OCI-LY1 (cell line): ENCODE measurements at regions not wholly inside any gene's neighbourhood (a gene's known extent, or its start where the extent isn't known, plus 50 kb on each side); places are given as distances from the start of the nearest gene placed in this dataset.

Source experiments
- EZH2 ChIP-seq: fragments of 200-600 bp; sonication (generic), shearing (Covaris generic); IDR thresholded peaks from 2 replicates; pipeline ENCODE4 v1.8.0; 2017; ENCODE audit warnings: borderline replicate concordance, mixed run types, mild to moderate bottlenecking, antibody characterized with exemption, low read length, moderate library complexity, mixed read lengths
- TF ChIP-seq, protein P1 (sequence below): fragments of 200-600 bp; sonication (generic), shearing (Covaris generic); IDR thresholded peaks from 2 replicates; pipeline ENCODE4 v1.5.1; 2017; ENCODE audit warnings: mild to moderate bottlenecking, antibody characterized with exemption, low read length, moderate library complexity, mixed read lengths

DNA sequence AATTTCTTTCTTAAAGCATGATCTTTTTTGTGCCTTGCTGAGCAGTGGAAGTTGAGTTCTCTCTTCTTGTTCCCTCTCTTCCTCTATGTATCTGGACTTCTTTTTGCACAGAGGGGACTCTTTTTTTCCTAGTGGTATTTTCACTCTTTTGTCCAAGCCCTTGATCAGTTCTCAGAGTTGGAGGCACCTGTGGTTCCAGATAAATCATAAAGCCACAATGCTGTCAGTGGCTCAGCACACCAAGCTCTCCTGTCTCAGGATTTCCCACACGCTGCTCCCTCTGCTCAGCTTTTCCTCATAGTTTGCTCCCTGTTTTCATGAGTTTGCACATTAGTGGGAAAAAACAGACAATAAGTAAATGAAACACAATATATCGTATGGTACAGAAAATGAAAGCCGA is 110.3 kb upstream of the ZNF608 start:
- TF ChIP-seq, protein P1, sequence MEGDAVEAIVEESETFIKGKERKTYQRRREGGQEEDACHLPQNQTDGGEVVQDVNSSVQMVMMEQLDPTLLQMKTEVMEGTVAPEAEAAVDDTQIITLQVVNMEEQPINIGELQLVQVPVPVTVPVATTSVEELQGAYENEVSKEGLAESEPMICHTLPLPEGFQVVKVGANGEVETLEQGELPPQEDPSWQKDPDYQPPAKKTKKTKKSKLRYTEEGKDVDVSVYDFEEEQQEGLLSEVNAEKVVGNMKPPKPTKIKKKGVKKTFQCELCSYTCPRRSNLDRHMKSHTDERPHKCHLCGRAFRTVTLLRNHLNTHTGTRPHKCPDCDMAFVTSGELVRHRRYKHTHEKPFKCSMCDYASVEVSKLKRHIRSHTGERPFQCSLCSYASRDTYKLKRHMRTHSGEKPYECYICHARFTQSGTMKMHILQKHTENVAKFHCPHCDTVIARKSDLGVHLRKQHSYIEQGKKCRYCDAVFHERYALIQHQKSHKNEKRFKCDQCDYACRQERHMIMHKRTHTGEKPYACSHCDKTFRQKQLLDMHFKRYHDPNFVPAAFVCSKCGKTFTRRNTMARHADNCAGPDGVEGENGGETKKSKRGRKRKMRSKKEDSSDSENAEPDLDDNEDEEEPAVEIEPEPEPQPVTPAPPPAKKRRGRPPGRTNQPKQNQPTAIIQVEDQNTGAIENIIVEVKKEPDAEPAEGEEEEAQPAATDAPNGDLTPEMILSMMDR: no peak
- no peak for TF ChIP-seq EZH2
